Mucosa of descending colon (tissue), 3 donors: ENCODE measurements at regions not wholly inside any gene's neighbourhood (a gene's known extent, or its start where the extent isn't known, plus 50 kb on each side); places are given as distances from the start of the nearest gene placed in this dataset.

Experiments
- ATAC-seq: fragments of 200-7000 bp; cut with Tn5 transposase; one replicate; pipeline ENCODE4 v1.9.1; 2020; ENCODE audit warnings: mild to moderate bottlenecking, moderate library complexity
- DNase-seq, 3 donors: peaks; one replicate each; pipeline ENCODE4 v3.0.0-alpha.2; 2020
- H3K36me3 ChIP-seq: fragments of 200-600 bp; one replicate; pipeline ENCODE4 v1.8.0; 2021; ENCODE audit warnings: low read depth, mild to moderate bottlenecking
- H3K4me1 ChIP-seq: fragments of 200-600 bp; one replicate; pipeline ENCODE4 v1.8.0; 2021; ENCODE audit warnings: low read depth, mild to moderate bottlenecking
- H3K4me3 ChIP-seq: fragments of 200-600 bp; one replicate; pipeline ENCODE4 v1.8.0; 2021; ENCODE audit warnings: mild to moderate bottlenecking
- H3K9me3 ChIP-seq: fragments of 200-600 bp; one replicate; pipeline ENCODE4 v1.8.0; 2021; ENCODE audit warnings: mild to moderate bottlenecking
- CTCF ChIP-seq: fragments of 200-600 bp; IDR thresholded peaks from one replicate; pipeline ENCODE4 v1.8.0; 2022; ENCODE audit warnings: antibody characterized with exemption, mild to moderate bottlenecking
- intact Hi-C, 2 donors: fragments of 100-400 bp; cut with DNase I in 1 of 2; cut with micrococcal nuclease in 1 of 2; formaldehyde crosslinking; loops; one replicate each; pipeline versions ENCODE4 v1.11.0 to v1.11.1; 2022; cut with DNase I, micrococcal nuclease
- donor health status: DM: no; HTN: no; CAD: no; lungs with moderate emphysema.
- donor health status: DM: no; HTN: no; CAD: no.
- donor health status: DM: no; HTN: yes; CAD: no.

- ATAC-seq = peak; percentile 16
- no peak overlapping the region for H3K4me3 ChIP-seq
- H3K4me1 ChIP-seq = no peaks in the 10 kb centered on the region
- H3K36me3 ChIP-seq = no peaks in the 10 kb centered on the region
- intact Hi-C loops = no loop called here
- H3K9me3 ChIP-seq = no peaks in the 10 kb centered on the region
- DNase-seq = peak in 1 of 3 donors; percentile 3
- TF ChIP-seq CTCF = no peak
These were observed 214.5 kb upstream of the CAMK1G start for GRCh38 chr1:209368864-209369598.

- no peak for TF ChIP-seq CTCF
- H3K4me1 ChIP-seq = no peaks in the 10 kb centered on the region
- H3K36me3 ChIP-seq = no peaks in the 10 kb centered on the region
- ATAC-seq (no peak), DNase-seq (no peak)
- H3K4me3 ChIP-seq = no peak overlapping the region
- H3K9me3 ChIP-seq = no peaks in the 10 kb centered on the region
- intact Hi-C loops = no loop called here
These were observed 213.1 kb upstream of the CAMK1G start for GRCh38 chr1:209370241-209370995.

- H3K4me3 ChIP-seq = no peak overlapping the region
- intact Hi-C loops = no loop called here
- ATAC-seq = no peak
- no peaks in the 10 kb centered on the region for H3K36me3 ChIP-seq
- H3K4me1 ChIP-seq = no peaks in the 10 kb centered on the region
- TF ChIP-seq CTCF = no peak
- no peaks in the 10 kb centered on the region for H3K9me3 ChIP-seq
- no peak for DNase-seq
These were observed 208.4 kb upstream of the CAMK1G start for GRCh38 chr1:209375097-209375496.

- H3K4me1 ChIP-seq = no peaks in the 10 kb centered on the region
- DNase-seq (no peak), ATAC-seq (no peak)
- no peaks in the 10 kb centered on the region for H3K9me3 ChIP-seq
- intact Hi-C loops = no loop called here
- TF ChIP-seq CTCF = no peak
- no peak overlapping the region for H3K4me3 ChIP-seq
- H3K36me3 ChIP-seq = no peaks in the 10 kb centered on the region
These were observed 207.7 kb upstream of the CAMK1G start for GRCh38 chr1:209375671-209376365.

GRCh38 chr1:209376774-209377173 lies 206.7 kb upstream of the CAMK1G start:
- intact Hi-C loops = no loop called here

More at GRCh38 chr1:209376774-209377173, 206.7 kb upstream of the CAMK1G start:
- DNase-seq = no peak
- TF ChIP-seq CTCF = no peak
- ATAC-seq = no peak
- Histone ChIP-seq H3K9me3 (no peaks in the 10 kb centered on the region), H3K4me1 (no peaks in the 10 kb centered on the region), H3K36me3 (no peaks in the 10 kb centered on the region), H3K4me3 (no peak overlapping the region)
